HCT116 (cell line): ENCODE measurements at regions not wholly inside any gene's neighbourhood (a gene's known extent, or its start where the extent isn't known, plus 50 kb on each side); places are given as distances from the start of the nearest gene placed in this dataset.

Experiments
- POLR2AphosphoS5 ChIP-seq: IDR thresholded peaks from 2 replicates; pipeline ENCODE4 v1.6.1; 2011; ENCODE audit warnings: mild to moderate bottlenecking, low read depth, low read length, moderate library complexity
- SIN3A ChIP-seq: IDR thresholded peaks from 2 replicates; pipeline ENCODE4 v1.6.1; 2012; ENCODE audit warnings: low read depth

DNA sequence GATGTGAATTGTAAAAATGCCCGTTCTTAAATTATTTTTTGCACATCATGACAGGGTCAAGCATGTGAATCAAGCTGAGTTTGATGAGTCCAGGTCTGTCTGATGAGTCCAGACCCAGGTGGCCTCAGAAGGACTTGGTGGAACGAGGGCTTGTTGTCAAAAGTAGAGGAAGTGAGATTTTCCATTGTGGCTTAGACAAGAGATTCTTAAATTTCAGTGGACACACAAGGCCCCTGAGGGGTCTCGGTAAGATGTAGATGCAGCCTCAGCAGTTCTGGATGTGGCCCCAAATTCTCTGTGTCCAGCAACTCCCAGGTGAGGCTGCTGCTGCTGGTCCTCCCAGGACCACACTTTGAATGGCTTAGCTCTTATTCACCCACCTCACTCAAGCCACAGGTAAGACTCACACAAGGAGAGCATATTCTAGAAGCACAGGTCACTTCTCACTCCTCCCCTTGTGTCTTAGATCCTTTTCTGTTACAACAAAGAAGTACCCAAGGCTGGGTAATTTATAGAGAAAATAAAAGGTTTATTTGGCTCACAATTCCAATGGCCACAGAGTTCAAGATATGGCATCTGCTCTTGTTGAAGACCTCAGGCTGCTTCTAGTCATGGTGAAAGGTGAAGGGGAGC, 98.8 kb downstream of the GGTLC2 start:
- TF ChIP-seq POLR2AphosphoS5, result no peak
- TF ChIP-seq SIN3A, result no peak
